ENCODE measurements at regions not wholly inside any gene's neighbourhood (a gene's known extent, or its start where the extent isn't known, plus 50 kb on each side); places are given as distances from the start of the nearest gene placed in this dataset.

- no peak for TF ChIP-seq ZNF462 (CRISPR knock-in tag; IDR thresholded peaks at IDR 0.05)
These were observed 319.4 kb downstream of the TLR4 start (continued) for GRCh38 chr9:118023644-118024043.

DNA sequence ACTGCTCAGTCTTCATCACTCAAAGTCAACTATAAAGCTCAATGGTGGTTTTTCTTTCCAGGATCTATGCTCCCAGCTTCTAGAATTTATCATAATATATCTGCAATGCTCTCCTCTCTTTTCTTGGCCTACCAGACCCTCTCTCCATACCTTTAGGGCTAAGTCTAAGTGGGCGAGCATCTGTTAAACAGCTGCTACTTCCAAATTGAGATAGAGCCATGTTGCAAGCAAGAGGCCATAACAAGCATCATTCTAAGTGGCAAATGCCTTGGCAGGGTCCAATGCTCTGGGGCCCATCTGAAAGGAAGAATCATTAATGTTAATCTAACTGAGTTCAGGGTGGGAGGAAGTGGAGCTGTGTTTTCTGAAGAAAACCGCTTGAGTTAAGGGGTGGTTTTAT lies 324.0 kb downstream of the TLR4 start:
- Histone ChIP-seq H3K36me3 (ENCODE audit: insufficient read depth) (no peaks in the 10 kb centered on the region), H3K4me1 (ENCODE audit: insufficient read depth) (no peaks in the 10 kb centered on the region), H3K27ac (ENCODE audit: low read depth) (no peak overlapping the region), H3K79me2 (replicated peaks; ENCODE audit: insufficient read depth) (no peaks in the 10 kb centered on the region), H4K20me1 (replicated peaks; ENCODE audit: insufficient read depth) (no peaks in the 10 kb centered on the region), H3K27me3 (ENCODE audit: insufficient read depth) (no peaks in the 10 kb centered on the region), H2AFZ (no peak overlapping the region), H3F3A (replicated peaks; ENCODE audit: low read depth) (no peaks in the 10 kb centered on the region), H3K9me2 (ENCODE audit: insufficient read depth) (peaks cover 14% of the 10 kb centered on the region; the same call in 1 of the 2 replicates), H3K4me3 (no peak overlapping the region), H3K4me2 (no peak overlapping the region)
- no peaks in the 10 kb centered on the region for H3K4me1 Mint-ChIP-seq
- no peak overlapping the region for H3K27ac Mint-ChIP-seq
- ATAC-seq = no peak
- H3K4me3 Mint-ChIP-seq = no peak overlapping the region
- peaks cover 64% of the 10 kb centered on the region for H3K9me3 Mint-ChIP-seq
- no peak for DNase-seq (ENCODE audit: low spot score)
- peaks cover 4% of the 10 kb centered on the region; the same call in 1 of the 3 replicates for H3K36me3 Mint-ChIP-seq (ENCODE audit: low read depth)
- peaks cover 1% of the 10 kb centered on the region for H3K27me3 Mint-ChIP-seq (ENCODE audit: insufficient read depth, low read depth, poor library complexity)
- TF ChIP-seq ZNF462 (CRISPR knock-in tag; IDR thresholded peaks at IDR 0.05) (no peak), JUNB (IDR thresholded peaks at IDR 0.05; ENCODE audit: unreplicated experiment) (no peak), EZH2 (IDR thresholded peaks at IDR 0.05; ENCODE audit: low read depth, unreplicated experiment) (no peak), STAT1 (IDR thresholded peaks at IDR 0.05; ENCODE audit: unreplicated experiment) (no peak), REST (IDR thresholded peaks at IDR 0.05; ENCODE audit: unreplicated experiment) (no peak)

Data from GM23338 (cell line).